Epithelial cell of proximal tubule (primary cell): ENCODE measurements at regions not wholly inside any gene's neighbourhood (a gene's known extent, or its start where the extent isn't known, plus 50 kb on each side); places are given as distances from the start of the nearest gene placed in this dataset.

Experiments used
- DNase-seq: peaks from one replicate; pipeline ENCODE4 v3.0.0-alpha.2; 2011; ENCODE audit warnings: low read depth
- H3K4me3 ChIP-seq: 2 replicates; pipeline ENCODE4 v1.5.1; 2011; ENCODE audit warnings: low read depth, mild to moderate bottlenecking, low read length
- CTCF ChIP-seq: conservative IDR thresholded peaks from 2 replicates; pipeline ENCODE4 v1.5.1; 2012; ENCODE audit warnings: low read depth, mild to moderate bottlenecking, low read length

- H3K4me3 ChIP-seq: no peak overlapping the region
- no peak for DNase-seq
- no peak for TF ChIP-seq CTCF
Measured at GRCh38 chr10:121043124-121043849, 192.1 kb downstream of the WDR11 start.

- no peak for TF ChIP-seq CTCF
- no peak for DNase-seq
- no peak overlapping the region for H3K4me3 ChIP-seq
Measured at GRCh38 chr10:121048749-121049148, 197.6 kb downstream of the WDR11 start.

- DNase-seq: no peak
- no peak for TF ChIP-seq CTCF
- H3K4me3 ChIP-seq: no peak overlapping the region
Measured at GRCh38 chr10:121049489-121049888, 198.3 kb downstream of the WDR11 start.

DNA sequence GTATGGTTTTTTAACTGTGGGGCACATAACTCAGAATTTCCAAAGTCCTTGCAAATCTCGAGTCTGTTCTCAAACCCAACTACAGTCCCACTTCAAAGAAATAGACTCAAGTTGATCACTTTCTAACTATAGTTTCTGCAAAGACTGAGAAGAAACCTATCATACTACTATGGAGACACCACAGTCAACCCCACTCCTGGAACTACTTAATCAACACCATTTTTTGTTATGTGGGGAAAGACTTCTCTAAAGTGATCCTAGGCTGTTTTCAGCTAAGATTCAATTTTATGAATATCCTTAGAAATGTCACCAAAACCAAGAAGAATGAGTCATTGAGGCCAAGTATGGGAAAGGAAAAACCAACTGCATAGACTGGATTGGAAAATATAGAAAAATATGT is 198.8 kb downstream of the WDR11 start:
- no peak for TF ChIP-seq CTCF
- no peak overlapping the region for H3K4me3 ChIP-seq
- DNase-seq: no peak

- H3K4me3 ChIP-seq: no peak overlapping the region
- no peak for DNase-seq
- TF ChIP-seq CTCF: no peak
Measured at GRCh38 chr10:121051171-121051570, 200.0 kb downstream of the WDR11 start.

DNA sequence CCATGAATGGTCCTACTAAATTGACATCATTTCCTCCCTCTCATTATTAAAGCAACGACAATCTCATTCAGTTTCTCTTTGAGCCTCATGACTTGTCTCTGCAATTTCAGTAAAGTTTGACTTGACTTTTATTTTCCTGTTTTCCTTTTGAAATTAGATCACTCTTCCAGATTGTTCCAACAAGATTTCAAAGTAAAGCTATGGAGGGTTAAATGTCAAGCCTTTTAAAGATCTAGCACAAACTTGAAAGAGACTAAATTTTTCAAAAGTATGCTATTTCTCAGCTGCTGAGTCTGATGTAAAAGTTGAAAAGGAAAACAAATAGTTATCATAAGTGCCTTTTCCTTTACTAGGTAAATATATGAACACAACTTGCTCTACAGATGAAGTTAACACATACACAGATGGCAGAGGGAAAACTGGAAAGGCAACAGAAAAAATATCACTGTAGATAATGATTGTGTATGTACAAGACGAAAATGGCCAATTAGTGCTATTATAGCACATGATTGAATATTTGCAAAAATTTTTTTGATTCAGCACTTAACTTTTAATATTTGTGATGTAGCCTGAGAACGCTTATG is 200.6 kb downstream of the WDR11 start:
- no peak for DNase-seq
- no peak overlapping the region for H3K4me3 ChIP-seq
- TF ChIP-seq CTCF: no peak

- H3K4me3 ChIP-seq: no peak overlapping the region
- no peak for DNase-seq
- no peak for TF ChIP-seq CTCF
Measured at GRCh38 chr10:121053151-121053550, 202.0 kb downstream of the WDR11 start.
